ENCODE measurements at regions not wholly inside any gene's neighbourhood (a gene's known extent, or its start where the extent isn't known, plus 50 kb on each side); places are given as distances from the start of the nearest gene placed in this dataset.

GRCh38 chr20:11437090-11437489 lies 480.6 kb upstream of the BTBD3 start:
- TF ChIP-seq GATA2 (IDR thresholded peaks at IDR 0.05; ENCODE audit: low read depth, low read length) (no peak), GATA3 (IDR thresholded peaks at IDR 0.05; ENCODE audit: low read depth, low read length) (no peak)

Data from SH-SY5Y (cell line).